ENCODE measurements at regions not wholly inside any gene's neighbourhood (a gene's known extent, or its start where the extent isn't known, plus 50 kb on each side); places are given as distances from the start of the nearest gene placed in this dataset.
"Not testable (repeated sequence)": the region's sequence is repeated elsewhere in the genome, so short reads cannot be mapped to it uniquely, and the experiment has no call there.

DNA sequence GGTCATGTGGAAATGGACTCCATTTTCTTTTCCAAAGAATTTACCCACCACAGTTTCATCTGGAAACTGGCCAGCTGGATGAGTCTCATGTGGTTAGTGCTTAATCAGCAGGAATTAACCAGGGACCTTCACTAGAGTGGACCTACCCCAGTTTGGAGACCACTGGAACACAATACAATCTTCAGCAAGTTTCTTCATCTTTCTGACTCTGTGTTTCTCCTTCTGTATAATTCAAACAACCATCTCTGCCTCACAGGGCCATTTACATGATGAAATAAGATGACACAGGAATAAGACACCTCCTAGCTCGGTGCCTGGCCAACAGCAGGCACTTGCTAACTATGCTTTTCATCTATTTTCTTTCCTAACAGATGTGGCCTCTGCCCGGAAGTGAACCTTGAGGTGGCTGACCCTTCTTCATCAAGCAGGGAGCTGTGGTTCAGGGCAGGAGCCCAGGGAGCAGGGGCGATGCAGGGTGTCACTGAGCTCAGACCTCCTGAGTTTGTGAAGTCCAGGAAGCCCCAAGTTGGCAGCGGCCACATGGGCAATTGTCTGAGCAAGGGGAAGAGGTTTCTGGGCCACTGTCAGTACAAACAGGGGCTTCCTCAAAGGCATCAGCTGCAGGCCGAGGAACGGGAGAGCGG, 98.8 kb downstream of the SOD2 start:
- DNase-seq, result no peak

DNA sequence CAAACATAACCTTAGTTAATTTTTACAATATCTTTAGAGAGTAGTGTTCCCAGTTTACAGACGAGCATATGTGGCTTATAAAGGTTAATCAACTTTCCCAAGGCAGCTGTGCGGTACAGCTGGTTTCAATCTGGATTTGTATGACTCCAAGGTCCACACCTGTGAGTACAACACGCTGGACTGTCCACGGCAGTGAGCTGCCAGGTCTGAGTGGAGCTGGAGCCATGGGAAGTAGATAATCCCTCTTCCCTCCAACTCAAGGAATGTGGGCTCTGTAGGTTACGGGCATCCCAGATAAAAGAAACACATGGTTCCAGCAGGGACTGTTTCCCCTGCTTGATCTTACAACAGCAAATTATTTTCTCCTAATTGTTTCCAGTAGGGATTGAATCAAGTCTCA, 102.2 kb downstream of the SOD2 start:
- DNase-seq, result no peak

DNA sequence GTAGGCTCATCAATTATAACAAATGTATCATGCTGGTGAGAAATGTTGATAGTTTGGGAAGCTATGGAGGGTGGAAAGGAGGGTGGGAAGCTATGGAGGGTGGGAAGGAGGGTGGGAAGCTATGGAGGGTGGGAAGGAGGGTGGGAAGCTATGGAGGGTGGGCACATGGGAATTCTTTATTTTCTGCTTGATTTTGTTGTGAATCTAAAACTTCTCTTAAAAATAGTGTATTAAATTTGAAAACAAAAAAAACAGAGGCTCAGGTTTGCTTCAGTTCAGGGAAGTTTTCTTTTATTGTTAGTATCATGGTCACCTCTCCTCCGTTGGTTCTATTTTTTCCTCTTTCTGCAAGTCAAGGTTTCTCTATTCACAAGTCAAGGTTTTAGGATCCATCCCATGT, 106.4 kb downstream of the SOD2 start:
- DNase-seq, result no peak

DNA sequence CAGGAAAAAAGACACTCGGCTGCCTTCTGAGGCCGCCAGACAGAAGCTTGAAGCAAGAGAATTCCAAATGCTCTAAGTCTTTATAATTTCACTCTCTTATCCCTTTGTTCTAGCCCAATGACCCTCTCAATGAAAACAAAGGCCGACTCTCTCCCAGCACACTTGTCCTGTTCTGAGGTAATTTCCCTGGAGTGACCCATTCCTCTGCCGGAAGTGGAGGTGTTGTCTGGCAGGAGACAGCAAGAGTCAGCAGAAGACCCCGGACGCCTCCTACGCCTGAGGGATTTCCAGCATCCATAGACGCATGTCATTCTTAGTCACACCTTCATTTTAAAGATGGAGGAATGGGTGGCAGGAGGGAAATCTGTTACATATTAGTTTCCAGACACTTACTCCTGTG, 110.3 kb downstream of the SOD2 start:
- DNase-seq, result no peak

DNA sequence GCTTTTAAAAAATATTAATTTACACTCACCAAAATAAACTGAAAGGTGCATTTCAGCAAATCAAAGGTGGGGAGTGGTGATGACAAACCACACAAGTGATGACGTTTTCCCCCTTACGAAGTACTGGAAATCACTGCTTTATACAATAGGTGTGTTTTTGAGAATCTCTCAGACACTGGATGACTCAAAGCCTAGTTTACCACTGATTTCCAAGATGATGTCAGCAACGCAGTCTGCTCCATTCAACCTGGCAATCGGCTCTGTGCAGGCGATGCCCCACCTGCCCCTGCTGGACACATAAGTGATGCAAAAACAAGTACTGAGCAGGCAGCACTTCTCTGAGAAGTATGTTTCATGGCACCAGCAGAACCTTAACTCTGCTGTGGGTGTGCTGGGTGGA, 114.4 kb downstream of the SOD2 start:
- DNase-seq, result no peak

DNA sequence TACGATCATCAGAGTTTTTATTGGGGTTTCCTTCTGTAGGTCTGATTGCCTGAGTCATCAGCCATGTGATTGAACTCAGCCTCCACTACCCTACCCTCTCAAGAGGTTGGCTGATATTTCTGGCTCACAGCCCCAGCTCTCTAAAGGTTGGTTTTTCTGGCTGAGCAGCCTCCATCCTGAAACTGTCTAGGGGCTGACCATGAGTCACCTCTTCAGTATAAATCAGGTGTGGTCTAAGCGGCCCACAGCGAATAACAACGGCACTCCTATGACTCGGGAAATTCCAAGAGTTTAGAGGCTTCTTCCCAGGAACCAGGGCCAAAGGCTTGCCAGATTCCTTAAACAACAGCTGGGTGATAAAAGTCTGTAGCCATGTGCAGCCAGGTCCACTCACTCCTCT, 115.5 kb downstream of the SOD2 start:
- no peak for DNase-seq

DNA sequence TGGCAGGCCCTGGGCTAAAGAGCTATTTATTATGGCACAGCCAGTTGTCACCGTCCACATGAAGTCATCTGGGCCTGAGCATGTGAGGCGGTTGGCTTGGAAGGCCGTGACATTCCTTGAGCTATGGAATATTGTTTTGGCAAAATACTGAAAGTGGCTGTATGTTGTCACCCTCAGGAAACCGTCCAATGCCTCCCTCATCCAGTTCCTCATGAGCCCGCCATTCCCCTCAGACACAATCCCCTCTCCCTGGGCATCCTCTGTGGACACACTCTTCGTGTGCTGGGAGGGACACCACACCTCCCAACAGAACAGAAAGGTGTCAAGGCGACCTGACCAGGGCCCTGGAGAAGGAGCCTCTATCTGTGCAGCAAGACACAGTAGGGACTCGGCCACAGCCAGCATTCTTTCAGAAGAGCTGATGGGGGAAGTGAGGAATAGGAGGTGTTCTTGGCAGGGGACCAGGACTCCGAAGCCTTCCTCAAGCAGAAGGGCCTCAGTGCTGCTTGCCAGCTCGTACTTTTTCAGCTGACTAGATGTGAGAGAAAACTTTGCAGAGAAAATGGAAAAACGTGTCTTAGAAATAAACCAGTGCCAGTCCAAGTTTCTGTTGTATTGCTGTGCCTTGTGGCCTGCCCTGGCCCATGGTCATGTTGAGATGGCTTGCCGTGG, 120.5 kb downstream of the SOD2 start:
- DNase-seq, result no peak

DNA sequence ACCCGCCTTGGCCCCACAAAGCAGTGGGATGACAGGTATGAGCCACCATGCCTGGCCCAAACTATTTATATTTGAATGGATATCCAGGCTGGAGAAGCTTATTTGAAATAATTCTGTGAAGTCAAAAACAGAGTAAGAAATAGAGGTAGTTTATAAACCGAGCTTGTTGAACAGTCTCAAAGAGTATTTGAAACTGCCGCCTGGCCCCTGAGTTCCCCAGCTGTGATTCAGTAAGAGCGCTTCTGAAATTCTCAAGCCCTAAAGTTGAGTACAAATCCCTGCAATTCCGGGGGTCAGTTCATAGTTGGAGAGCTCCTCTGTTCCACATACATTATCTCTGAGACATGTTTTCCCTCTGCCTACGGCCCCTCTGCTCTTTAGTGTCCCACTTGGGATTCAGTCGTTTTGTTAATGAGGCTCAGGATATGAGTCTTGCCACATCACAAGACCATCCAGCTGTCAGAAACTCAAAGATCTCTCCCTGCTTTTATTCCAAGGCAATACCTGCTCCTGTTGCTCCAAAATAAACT, 127.8 kb downstream of the SOD2 start:
- DNase-seq, result no peak

DNA sequence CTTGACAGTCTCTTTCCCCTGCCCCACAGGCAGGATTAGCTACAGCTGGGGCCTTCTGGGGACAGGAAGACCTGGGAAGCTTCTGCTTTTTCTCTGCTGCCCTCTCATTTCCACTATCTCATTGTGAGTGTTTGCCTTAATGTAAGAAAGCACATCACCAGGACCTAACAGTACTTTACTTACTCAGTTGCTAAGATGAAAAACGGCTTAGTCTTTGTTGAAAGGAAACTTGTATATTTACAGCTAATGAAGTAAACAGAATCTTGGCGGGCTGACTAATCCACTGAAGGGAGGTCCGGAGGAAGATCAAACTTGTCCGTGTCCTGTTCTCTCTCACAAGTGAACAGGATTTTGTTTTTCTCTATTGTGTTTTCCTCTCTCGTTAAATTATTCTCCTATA, 128.6 kb downstream of the SOD2 start:
- no peak for DNase-seq

DNA sequence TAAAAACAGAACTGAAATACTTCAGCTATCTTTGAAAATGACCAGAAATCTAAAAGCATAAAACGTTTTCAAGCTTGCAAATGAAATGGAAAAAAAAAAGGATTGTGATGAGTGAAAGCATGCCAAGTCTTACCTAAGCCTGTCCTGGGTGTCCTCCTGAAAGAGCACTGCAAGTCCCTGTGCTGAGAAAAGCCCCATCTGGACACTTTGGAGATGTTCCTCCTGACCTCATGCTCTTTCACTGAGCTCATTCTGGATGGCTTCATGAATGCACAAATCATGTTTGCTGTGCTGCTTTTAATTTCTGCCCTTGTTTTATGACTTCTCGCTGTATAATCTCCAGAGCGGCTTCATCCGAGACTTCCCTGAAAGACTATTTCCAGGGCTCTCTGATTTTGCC, 136.0 kb downstream of the SOD2 start:
- DNase-seq, result no peak

DNA sequence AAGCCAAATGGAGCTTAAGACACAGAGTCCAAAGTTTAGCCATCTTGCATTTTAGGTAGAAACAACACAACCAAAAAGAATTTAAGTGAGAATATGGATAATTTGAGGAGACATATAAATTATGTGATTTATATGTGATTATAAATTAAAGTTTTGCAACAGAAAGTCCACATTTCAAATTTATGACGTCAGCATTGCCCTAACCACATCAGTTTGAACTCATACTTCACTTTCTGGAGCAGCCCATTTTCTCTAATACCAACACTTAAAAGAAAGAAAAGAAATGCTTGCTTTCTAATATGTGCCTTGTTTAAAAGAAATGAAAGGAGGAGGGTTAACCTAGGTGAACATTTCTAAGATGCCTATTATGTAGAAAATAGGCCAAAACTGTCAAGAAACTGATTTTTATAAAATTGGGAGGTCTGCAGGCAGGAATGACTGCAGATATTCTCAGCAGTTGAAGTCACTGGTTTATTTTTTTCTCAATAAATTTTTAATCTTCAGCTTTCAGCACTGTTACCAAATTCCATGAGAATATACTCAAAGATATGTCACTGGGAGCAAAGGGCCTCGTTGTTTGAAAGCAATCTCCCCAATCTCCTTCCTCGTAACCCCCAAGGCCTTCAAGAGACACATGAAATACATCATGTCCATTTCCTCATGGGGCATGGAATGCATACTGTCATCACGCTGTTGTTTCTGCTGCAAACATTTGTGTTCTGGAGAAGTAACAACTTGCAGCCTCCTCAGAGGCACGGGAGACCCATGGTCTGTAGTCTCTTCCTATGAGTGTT, 137.8 kb downstream of the SOD2 start:
- DNase-seq, result no peak

DNA sequence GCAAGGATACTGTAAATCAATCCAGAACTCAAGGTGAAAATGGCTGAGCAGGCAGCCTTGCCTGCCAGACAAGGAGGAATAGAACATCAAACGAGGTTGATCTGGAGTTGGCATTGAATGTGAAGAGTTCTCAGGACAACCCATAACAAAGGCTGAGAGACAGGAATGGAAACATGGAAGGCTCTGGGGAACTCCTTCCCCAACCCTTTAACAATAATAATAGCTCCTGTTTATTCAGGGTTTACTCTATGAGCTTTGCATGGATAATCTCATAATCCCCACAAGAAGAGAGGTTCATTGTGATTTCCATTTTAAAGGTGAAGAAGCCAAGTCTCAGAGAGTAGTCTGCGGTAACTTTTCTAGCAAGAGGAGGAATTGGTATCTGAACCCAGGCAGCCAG, 151.7 kb downstream of the SOD2 start:
- DNase-seq, result no peak

DNA sequence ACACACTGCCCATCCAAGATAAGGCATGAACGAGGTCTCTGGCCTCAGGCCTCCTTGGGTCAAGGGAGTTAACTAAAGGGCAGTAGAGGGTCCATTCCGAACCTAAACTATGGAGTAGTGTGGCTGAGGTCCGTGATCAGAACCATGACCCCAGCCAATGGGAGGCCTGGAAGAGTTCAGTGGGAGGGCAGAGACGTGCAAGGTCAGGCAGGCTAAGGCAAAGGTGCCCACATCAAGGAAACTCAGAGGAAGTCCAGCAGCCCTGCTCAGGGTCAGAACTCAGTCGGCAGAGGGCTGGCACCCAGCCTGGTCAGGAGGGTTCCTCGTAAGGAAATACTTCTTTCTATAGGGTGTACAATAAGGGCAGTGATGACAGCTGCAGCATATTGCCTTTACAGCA, 152.2 kb downstream of the SOD2 start:
- DNase-seq, result no peak

DNA sequence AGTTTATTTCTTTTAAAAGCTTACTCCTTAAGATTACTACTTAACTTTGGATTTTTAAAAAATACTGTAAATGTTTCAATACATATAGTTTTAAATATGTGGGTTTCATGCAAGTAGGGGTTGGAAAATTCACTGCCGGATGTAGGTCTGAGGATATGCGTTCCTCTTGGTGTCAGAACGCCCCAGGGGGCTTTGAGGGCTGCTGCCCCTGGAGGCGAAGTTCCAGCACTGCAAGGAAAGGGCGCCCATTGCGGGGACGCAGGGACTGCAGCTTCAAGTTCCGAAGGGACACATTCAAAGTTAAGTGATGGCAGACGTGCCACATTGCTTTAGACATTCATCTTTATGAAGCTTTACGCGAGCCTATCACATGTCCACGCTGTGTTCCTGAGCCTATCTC, 152.9 kb downstream of the SOD2 start:
- no peak for DNase-seq

DNA sequence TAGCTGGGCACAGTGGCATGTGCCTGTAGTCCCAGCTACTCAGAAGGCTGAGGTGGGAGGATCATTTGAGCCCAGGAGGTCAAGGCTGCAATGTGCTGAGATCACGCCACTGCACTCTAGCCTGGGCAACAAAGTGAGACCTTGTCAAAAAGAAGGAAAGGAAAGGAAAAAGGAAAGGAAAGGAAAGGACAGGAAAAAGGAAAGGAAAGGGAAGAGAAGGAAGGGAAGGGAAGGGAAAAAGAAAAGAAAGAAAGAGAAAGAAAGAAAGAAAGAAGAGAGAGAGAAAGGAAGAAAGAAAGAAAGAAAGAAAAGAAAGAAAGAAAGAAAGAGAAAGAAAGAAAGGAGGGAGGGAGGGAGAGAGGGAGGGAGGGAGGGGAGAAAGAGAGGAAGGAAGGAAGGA, 155.0 kb downstream of the SOD2 start:
- not testable (repeated sequence) for DNase-seq

DNA sequence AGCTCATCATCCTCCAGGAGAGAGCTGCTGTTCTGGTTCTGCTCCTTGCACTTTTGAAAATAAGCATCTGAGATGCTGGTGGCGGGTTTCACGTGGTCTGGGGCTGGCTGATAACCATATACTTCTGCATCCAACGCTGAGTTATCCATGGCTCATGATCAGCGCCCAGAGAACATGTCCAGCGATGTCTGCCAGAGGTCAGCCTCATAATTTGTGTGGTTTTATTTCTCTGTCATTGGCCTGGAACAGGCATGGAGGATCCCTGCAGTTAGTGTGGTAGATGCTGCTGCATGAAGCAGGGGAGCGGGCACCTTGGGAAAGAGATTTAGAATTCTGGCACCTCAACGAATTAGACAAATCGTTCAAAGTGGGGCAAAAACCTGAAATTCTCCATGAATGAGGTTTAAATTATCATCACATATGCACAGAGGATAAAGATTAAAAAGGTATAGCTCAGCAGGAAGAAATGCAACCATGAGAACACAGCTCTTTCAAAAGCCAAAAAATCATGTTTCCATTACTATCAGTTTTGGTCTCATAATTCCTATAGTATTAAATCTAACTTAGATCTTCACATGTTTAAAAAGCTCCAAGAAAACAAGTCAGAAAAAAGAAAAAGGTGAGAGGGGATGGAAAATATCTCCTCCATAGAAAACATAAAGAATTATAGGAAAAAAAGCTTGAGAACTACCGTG, 157.2 kb downstream of the SOD2 start:
- DNase-seq, result no peak

DNA sequence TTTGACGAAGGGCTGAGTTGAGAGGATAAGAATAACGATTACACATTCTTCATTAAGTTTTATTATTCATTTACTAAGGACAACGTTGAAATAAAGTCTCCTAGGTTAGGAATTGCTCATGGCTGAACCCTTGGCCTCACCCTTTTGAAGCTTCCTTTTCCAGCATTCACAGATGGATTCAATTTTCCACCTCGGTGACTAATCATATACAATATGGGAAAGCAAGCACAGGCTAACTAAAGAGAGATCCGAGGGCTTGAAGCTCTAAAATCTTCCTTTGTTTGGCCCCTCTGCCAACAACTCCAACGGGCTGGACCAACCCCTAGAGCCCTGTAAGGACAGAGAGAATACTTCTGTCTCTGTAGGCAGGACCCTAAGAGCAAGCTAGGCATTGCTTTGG, 159.5 kb downstream of the SOD2 start:
- no peak for DNase-seq

DNA sequence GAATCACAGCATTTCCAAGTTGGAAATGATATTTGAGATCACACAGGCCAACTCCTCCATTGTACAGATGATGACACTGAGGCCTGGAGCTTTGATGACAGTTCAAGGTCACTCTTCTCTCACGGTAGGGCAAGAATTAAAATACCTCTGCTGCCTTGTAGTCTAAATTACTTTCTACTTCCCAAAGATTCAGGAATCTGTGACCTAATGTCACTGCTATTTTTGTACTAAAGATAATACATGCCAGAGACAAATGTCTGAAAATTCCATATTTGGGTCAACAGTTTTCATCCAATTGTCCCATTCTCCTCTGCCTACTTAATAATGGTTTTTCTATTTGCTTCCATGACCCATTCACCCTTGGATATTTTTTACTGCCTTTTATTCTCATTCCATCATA, 160.0 kb downstream of the SOD2 start:
- no peak for DNase-seq

DNA sequence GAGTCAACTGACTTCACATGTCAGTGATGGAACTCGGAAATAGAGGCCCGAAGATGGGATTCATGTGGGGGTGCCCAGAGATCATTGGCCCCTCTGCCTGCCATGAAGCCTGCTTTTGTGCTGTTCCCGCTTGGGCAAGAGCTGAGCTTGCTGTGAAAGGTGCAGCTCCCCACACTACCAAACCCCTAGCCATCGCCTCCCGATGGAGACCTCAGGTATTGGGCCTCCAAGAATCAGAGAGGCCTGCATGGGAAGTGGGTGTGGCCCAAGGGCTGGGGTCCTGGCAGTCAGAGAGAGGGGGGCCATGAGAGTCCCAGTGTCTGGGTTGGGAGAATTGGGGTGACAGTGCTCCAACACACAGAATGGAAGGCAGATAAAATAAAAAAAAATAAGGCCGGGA, 160.9 kb downstream of the SOD2 start:
- DNase-seq, result no peak

DNA sequence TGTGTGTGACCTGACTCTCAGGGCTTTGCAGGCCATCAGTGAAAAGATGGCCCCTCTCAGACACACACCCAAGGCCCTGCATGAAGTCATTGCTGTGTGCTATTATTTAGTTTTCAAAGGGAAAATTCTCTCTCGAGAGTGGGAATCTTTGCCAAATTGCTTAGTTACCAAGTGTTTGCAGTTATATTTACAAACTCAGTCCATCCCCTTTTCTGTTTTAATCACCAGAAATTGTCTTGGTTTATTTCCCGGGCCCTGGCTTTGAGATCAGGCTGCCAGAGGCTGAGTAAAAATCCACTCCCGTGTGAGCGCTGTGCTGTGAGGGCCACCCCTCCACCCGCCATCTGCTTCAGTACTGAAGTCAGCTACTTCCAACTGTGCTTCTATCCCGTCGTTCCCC, 163.1 kb downstream of the SOD2 start:
- DNase-seq, result no peak

DNA sequence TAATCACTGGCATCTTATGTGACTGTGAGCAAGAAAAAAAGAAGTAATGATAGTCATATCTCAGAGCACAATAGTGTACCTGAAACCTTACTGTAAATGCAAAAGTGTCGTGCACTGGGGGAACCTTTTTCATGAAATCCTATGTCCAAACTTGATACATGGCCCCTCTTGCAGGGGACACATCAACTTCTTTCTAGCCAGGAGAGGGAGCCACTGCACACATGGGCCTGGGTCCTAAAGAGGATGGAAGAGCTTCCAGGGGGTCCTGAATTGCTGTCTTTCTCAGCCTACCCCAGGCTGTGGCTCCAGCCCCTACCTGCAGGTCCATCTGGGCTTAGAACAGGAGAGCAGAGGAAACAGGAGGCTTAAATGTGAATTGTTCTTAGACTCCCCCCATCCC, 165.7 kb downstream of the SOD2 start:
- DNase-seq, result no peak

DNA sequence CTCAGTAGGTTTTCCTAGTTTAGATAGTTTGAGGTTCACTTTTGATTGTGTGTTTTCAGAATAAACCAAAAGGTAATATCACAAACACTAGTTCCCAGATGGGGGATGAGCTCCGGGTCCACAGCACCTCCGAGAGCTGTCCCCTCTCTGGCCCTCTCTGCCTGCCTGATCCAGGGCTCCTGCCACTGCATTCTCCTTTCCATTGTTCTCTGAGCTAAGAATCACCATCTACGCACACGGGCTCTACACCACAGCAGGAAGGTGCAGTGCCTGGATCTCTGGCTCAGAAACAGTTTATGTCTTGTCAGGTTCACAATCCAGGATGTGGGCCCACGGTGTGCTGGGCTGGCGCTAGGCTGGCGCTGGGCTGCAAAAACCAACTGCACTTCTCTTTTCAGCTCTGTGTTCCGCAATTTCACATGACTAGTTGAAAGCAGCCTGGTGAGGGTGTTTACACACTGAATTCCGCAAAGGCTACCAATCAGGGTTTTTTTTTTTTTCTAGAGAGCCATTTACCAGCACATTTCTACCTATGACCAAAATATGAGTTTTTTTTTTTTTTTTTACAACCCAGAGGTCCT, 167.5 kb downstream of the SOD2 start:
- no peak for DNase-seq
